HG03457 (cell line): ENCODE measurements at regions not wholly inside any gene's neighbourhood (a gene's known extent, or its start where the extent isn't known, plus 50 kb on each side); places are given as distances from the start of the nearest gene placed in this dataset.
"Not testable (repeated sequence)": the region's sequence is repeated elsewhere in the genome, so short reads cannot be mapped to it uniquely, and the experiment has no call there.

Experiments used
- ATAC-seq: cut with Tn5 transposase; IDR thresholded peaks from one replicate; pipeline ENCODE4 v1.9.1; 2021; ENCODE audit warnings: moderate number of reproducible peaks; ENCODE audit not compliant: unreplicated experiment

DNA sequence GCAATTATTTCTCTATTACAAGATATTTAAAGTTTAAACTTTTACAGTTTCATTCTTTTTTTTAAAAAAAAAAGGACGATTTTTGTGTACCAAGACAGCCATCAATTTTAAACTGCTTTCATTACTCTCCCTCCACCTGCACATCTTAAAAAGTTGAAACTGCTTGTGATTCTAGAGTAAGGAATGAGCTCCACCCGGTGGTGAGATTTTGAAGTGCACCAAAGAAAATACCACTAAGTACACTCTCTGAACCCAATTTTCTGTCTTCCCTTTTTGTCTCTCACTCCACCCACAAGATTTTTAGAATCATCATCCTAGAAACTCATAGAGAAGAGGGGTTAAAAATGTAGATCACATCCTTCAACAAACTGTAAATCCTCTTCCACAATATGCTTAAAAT, 91.3 kb upstream of the WDR44 start:
- no peak for ATAC-seq

DNA sequence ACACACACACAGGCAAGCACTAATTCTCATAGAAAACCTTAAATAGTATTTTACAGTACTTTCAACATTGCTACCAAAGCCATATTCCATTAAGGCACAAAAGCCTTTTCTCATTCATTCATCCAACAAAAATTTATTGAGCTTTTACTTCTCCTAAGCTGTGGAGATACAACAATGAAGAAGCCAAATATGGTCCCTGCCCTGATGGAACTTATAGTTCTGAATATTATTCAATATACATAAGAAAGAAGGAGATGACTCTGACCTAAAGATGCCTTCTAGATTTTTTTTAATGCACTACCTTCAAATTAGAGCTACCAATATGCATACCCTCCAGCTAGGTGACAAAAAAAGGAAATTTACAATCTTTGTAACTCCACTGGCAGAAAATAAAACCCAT, 90.0 kb upstream of the WDR44 start:
- ATAC-seq = no peak

DNA sequence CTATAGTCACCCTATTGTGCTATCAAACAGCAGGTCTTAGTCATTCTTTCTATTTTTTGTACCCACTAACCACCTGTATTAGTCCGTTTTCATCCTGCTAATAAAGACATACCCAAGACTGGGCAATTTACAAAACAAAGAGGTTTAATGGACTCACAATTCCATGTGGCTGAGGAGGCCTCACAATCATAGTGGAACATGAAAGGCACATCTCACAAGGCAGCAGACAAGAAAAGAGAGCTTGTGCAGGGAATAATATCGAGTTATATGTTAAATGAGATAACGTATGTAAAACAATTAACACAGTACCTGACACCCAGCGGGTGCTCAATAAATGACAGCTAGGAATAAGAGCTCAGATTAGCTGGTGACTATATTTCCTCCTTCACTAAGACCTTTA, 88.1 kb upstream of the WDR44 start:
- no peak for ATAC-seq

DNA sequence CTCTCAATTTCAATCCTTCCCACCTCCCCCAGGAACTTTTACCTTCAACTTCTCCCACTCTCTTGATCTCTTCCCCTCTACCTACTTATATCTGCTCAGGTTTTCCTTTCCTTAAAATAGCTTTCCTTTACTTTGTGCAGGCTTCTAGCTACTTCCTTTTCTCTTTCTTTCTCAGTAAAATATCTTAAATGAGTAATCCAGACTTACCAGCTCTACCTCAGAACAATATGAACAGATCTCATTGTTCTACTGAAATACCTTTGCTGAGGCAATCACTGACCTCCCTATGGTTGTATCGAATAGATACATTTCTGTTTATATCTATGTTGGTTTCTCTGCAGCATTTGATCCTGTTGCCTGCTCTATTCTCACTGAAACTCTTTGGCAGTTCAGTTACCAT, 86.7 kb upstream of the WDR44 start:
- no peak for ATAC-seq

DNA sequence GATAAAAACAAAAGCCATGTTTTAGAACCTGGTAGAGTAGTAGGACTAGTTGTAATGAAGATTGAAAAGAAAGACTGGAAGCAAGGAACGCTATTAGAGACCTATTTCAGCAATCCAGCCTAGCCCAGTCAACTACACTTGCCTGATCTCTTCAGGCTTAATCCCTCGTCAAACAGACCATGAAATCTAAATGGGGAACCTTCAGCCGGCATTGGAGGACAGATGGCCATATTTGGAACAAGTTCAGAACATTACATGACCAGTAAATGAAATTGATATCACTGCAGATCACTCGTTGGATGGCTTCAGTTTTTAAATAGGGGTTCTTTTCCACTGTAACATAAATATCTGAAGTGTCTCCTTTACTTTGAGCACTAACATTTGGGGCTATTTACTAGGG, 84.8 kb upstream of the WDR44 start:
- no peak for ATAC-seq

DNA sequence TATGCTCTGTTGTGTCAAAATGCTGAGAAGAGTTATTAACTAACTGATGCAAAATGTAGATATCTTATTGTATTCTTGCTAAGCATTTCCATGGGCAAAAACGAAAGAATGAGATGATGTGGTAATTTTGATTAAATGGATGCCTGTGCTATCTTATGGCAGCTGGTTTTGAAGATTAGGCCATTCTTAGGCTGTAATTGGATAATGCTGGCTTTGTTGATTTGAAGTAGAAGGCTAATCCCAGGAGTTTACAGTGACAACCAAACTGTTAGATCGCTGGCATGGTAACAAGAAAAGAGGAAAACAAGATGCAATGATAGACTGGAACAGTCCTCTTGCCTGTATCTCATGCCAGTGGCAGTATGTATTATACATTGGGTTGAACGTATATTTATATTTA, 74.1 kb upstream of the WDR44 start:
- no peak for ATAC-seq

DNA sequence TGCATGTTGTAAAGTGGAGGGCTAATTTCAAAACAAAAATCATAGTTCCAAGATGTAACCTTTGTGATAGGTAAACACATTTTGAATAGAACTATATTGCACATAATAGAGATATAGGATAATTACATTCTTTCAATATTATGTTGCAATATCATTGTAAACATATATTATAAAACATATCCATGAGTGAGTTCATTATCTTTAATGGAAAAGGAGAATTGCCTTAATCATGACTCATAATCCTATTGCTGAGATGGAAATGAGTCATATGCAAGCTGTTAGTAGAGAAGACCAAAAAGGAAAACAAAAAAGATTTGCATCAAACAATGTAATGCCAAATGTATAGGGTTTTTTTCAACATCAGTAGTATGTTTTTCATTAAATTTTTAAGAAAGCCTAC, 73.7 kb upstream of the WDR44 start:
- ATAC-seq = no peak

DNA sequence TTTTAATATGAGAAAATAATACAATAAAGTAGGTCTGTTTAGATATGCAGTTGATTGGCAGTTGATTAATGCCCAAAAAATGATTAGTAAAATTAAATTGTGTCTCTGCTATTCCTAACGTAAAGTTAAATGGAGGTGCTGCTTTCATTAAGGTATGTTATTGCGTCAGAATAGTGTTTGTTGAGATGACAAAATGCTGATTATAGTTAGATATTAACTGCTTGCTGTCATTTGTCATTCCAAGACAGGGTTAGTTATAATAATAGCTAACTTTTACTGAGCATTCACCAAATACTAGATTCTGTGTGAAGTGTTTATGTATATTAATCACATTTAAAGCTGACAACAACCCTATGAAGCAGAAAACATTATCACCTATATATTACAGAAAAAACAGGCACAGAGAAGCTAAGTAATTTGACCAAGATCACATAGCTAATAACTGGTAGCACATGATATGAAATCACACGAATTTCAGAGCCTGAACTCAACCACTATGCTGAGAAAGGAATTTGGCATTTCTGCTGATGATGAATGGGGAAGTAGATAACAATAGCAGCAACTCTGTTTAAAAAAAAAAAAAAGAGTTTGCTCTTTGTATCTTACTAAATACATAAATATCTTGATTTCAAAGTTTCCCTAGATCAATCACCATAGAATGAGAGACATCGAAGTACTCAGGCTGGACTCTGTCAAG, 59.7 kb upstream of the WDR44 start:
- no peak for ATAC-seq

DNA sequence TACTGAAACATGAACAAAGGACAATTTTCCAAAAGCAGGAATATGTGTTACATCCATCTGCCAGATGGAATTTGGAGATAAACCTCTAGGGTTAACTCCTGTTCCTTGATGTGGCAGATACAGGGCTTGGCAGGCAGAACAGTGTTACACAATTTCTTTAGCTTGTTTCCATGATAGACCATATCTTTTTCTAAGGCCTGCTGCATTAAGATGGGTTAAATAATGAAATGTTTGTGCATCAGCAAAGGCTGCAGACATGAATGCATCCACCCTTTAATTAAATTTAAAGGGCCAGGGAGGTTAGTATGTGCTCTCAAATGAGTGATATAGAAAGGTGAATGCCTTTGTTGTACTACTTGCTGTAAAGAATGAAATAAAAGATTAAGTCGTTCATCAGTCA, 50.1 kb upstream of the WDR44 start:
- not testable (repeated sequence) for ATAC-seq
